HCT116 (cell line): ENCODE measurements at regions not wholly inside any gene's neighbourhood (a gene's known extent, or its start where the extent isn't known, plus 50 kb on each side); places are given as distances from the start of the nearest gene placed in this dataset.

Experiments
- ATF3 ChIP-seq: IDR thresholded peaks from 2 replicates; pipeline ENCODE4 v1.6.1; 2012
- CTCF ChIP-seq, 3 experiments: fragments of 200-600 bp in 1 of 3; sonication (generic) in 1 of 3; IDR thresholded peaks in 2 of 3; conservative IDR thresholded peaks in 1 of 3; 2 replicates each; pipeline ENCODE4 v1.5.1; 2012 to 2017; ENCODE audit warnings: low read depth in 2 of 3, low read length in 2 of 3, antibody characterized with exemption in 1 of 3, borderline replicate concordance in 1 of 3, control low read depth in 1 of 3, mild to moderate bottlenecking in 1 of 3, mixed read lengths in 1 of 3, mixed run types in 1 of 3, moderate library complexity in 1 of 3; ENCODE audit not compliant: insufficient read depth in 1 of 3
- EZH2 ChIP-seq: fragments of 200-600 bp; sonication (generic); IDR thresholded peaks from 2 replicates; pipeline ENCODE4 v1.6.1; 2017; ENCODE audit warnings: antibody characterized with exemption, mixed run types
- EZH2phosphoT487 ChIP-seq: fragments of 200-600 bp; IDR thresholded peaks from 2 replicates; pipeline ENCODE4 v1.6.1; 2018; ENCODE audit warnings: antibody characterized with exemption, borderline replicate concordance
- MAX ChIP-seq: IDR thresholded peaks from 2 replicates; pipeline ENCODE4 v1.6.1; 2012
- POLR2A ChIP-seq: IDR thresholded peaks from 2 replicates; pipeline ENCODE4 v1.7.0; 2011; ENCODE audit warnings: borderline replicate concordance; ENCODE audit not compliant: insufficient read depth, insufficient read length; ENCODE audit errors: extremely low read depth
- POLR2AphosphoS5 ChIP-seq: IDR thresholded peaks from 2 replicates; pipeline ENCODE4 v1.6.1; 2011; ENCODE audit warnings: mild to moderate bottlenecking, low read depth, low read length, moderate library complexity
- SIN3A ChIP-seq: IDR thresholded peaks from 2 replicates; pipeline ENCODE4 v1.6.1; 2012; ENCODE audit warnings: low read depth
- SP1 ChIP-seq: IDR thresholded peaks from 2 replicates; pipeline ENCODE4 v1.6.1; 2012; ENCODE audit warnings: low read depth
- SRF ChIP-seq: IDR thresholded peaks from 2 replicates; pipeline ENCODE4 v1.6.1; 2012; ENCODE audit warnings: low read depth
- YY1 ChIP-seq: IDR thresholded peaks from 2 replicates; pipeline ENCODE4 v1.6.1; 2011; ENCODE audit warnings: low read length, low read depth, moderate library complexity, mild to moderate bottlenecking; ENCODE audit not compliant: insufficient replicate concordance; ENCODE audit errors: extremely low read depth
- ZNF274 ChIP-seq: fragments of 200-500 bp; sonication (Bioruptor generic); IDR thresholded peaks from 2 replicates; pipeline ENCODE4 v1.6.1; 2014; ENCODE audit warnings: mild to moderate bottlenecking, low read depth, low read length, inconsistent platforms

GRCh38 chr7:16114071-16114470, 307.3 kb downstream of the CRPPA start:
- TF ChIP-seq CTCF (IDR thresholded peaks at IDR 0.05 in 2 of 3, conservative IDR thresholded peaks at IDR 0.05 in 1 of 3; ENCODE audit: borderline replicate concordance in 1 of 3, insufficient read depth in 1 of 3, low read depth in 2 of 3, low read length in 2 of 3) (no peak), SP1 (no peak), POLR2A (no peak), YY1 (no peak), MAX (no peak), POLR2AphosphoS5 (no peak), EZH2phosphoT487 (no peak), ZNF274 (no peak), SIN3A (no peak), EZH2 (no peak), SRF (no peak), ATF3 (no peak)
